Prostate gland (tissue), 2 donors: ENCODE measurements at regions not wholly inside any gene's neighbourhood (a gene's known extent, or its start where the extent isn't known, plus 50 kb on each side); places are given as distances from the start of the nearest gene placed in this dataset.

Experiments used
- CTCF ChIP-seq, 4 experiments: fragments of 200-600 bp in 2 of 4; fragments of 450-650 bp in 2 of 4; sonication (generic) in 2 of 4; IDR thresholded peaks; 1 replicate in 3 of 4; 2 replicates in 1 of 4; pipeline ENCODE4 v1.5.1; 2016 to 2019; ENCODE audit warnings: antibody characterized with exemption in 4 of 4, mild to moderate bottlenecking in 2 of 4, moderate library complexity in 2 of 4
- POLR2A ChIP-seq: fragments of 450-650 bp; IDR thresholded peaks from one replicate; pipeline ENCODE4 v1.6.1; 2016; ENCODE audit warnings: antibody characterized with exemption, mild to moderate bottlenecking

GRCh38 chr5:67316695-67317094, 120.1 kb upstream of the CD180 start:
- no peak for TF ChIP-seq CTCF (IDR thresholded peaks at IDR 0.05)
- no peak for TF ChIP-seq POLR2A
